Panc1 (cell line): ENCODE measurements at regions not wholly inside any gene's neighbourhood (a gene's known extent, or its start where the extent isn't known, plus 50 kb on each side); places are given as distances from the start of the nearest gene placed in this dataset.

Experiments
- ATAC-seq: fragments of 200-7000 bp; cut with Tn5 transposase; 2 replicates; pipeline ENCODE4 v1.9.1; 2020; ENCODE audit warnings: mild to moderate bottlenecking, moderate library complexity
- BruUV-seq: library from RNA; stranded (reverse); fragments of 400-500 nt; replicated peaks from 2 replicates; lab custom pipeline; 2021; lab: Mats Ljungman, UMichigan
- CTCF ChIA-PET: fragments of 300-600 bp; sonication (Branson Sonifier 250); formaldehyde crosslinking; loops from one replicate; lab custom pipeline; 2022; ENCODE audit warnings: antibody characterized with exemption; lab: Charles Lee
- POLR2A ChIA-PET: fragments of 300-600 bp; sonication (Branson Sonifier 250); formaldehyde crosslinking; loops from one replicate; lab custom pipeline; 2022; ENCODE audit warnings: antibody characterized with exemption; lab: Charles Lee
- DNase-seq: peaks from one replicate; pipeline ENCODE4 v3.0.0-alpha.2; 2010; ENCODE audit warnings: low read depth, low spot score
- H3K27ac ChIP-seq: 2 replicates; pipeline ENCODE4 v1.5.1; 2011; ENCODE audit warnings: mild to moderate bottlenecking, low read length, inconsistent platforms
- H3K27me3 ChIP-seq: fragments of 200-500 bp; sonication (Bioruptor generic); 2 replicates; pipeline ENCODE4 v1.6.0; 2014; ENCODE audit warnings: low read length, inconsistent platforms; ENCODE audit not compliant: control insufficient read depth, insufficient read depth
- H3K36me3 ChIP-seq: fragments of 200-500 bp; sonication (Bioruptor generic); 2 replicates; pipeline ENCODE4 v1.5.1; 2014; ENCODE audit warnings: inconsistent platforms, mild to moderate bottlenecking, low read length, moderate library complexity; ENCODE audit not compliant: control insufficient read depth, insufficient read depth
- H3K4me1 ChIP-seq: 2 replicates; pipeline ENCODE4 v1.5.1; 2011; ENCODE audit warnings: inconsistent platforms, mild to moderate bottlenecking, low read length, moderate library complexity; ENCODE audit not compliant: control insufficient read depth, insufficient read depth
- H3K4me3 ChIP-seq, 2 experiments: 2 replicates each; pipeline ENCODE4 v1.5.1; 2011 to 2012; ENCODE audit warnings: low read depth in 2 of 2, low read length in 2 of 2, mild to moderate bottlenecking in 2 of 2, inconsistent platforms in 1 of 2, moderate library complexity in 1 of 2
- H3K9me3 ChIP-seq: fragments of 200-500 bp; sonication (Bioruptor generic); 2 replicates; pipeline ENCODE4 v1.5.1; 2014; ENCODE audit warnings: low read depth, mild to moderate bottlenecking, inconsistent platforms, low read length, moderate library complexity; ENCODE audit not compliant: control insufficient read depth, insufficient read depth
- POLR2AphosphoS5 ChIP-seq: IDR thresholded peaks from 2 replicates; pipeline ENCODE4 v1.6.1; 2012; ENCODE audit warnings: mild to moderate bottlenecking, low read depth, low read length, moderate library complexity
- REST ChIP-seq, 2 experiments: IDR thresholded peaks; 2 replicates each; pipeline ENCODE4 v1.6.1; 2011 to 2012; ENCODE audit warnings: low read depth in 2 of 2, control low read depth in 1 of 2, low read length in 1 of 2, mild to moderate bottlenecking in 1 of 2, moderate library complexity in 1 of 2; ENCODE audit not compliant: insufficient read depth in 1 of 2
- SIN3A ChIP-seq: IDR thresholded peaks from 2 replicates; pipeline ENCODE4 v1.6.1; 2012; ENCODE audit warnings: low read depth, mild to moderate bottlenecking, low read length, moderate library complexity, borderline replicate concordance; ENCODE audit not compliant: insufficient read depth
- TCF7L2 ChIP-seq: IDR thresholded peaks from 2 replicates; pipeline ENCODE4 v1.6.1; 2011; ENCODE audit warnings: mild to moderate bottlenecking, low read depth, low read length, inconsistent platforms
- in situ Hi-C: cut with HindIII; loops from 2 replicates; pipeline ENCODE4 v1.10.0; 2016; ENCODE audit warnings: low sequenced_read_pairs, low pct_unique_long_range_greater_than_20kb
- intact Hi-C: fragments of 100-400 bp; cut with micrococcal nuclease; formaldehyde crosslinking; loops from one replicate; pipeline ENCODE4 v1.10.0; 2022; ENCODE audit not compliant: unreplicated experiment
- TF ChIP-seq, protein P1 (sequence below): fragments of 450-650 bp; IDR thresholded peaks from 2 replicates; pipeline ENCODE4 v1.5.1; 2017; ENCODE audit warnings: mild to moderate bottlenecking

GRCh38 chr5:9690751-9691150 is 60.6 kb upstream of the TAS2R1 start:
- in situ Hi-C loops (no loop called here), intact Hi-C loops (no loop called here)
- ATAC-seq (no peak), DNase-seq (no peak)
- Histone ChIP-seq H3K36me3 (no peaks in the 10 kb centered on the region), H3K9me3 (no peaks in the 10 kb centered on the region), H3K4me3 (no peak overlapping the region), H3K4me1 (no peaks in the 10 kb centered on the region), H3K27ac (no peak overlapping the region), H3K27me3 (no peaks in the 10 kb centered on the region)
- BruUV-seq: no TSS peak
- ChIA-PET CTCF (no interaction called here), POLR2A (no interaction called here)
- no peak for TF ChIP-seq SIN3A
- TF ChIP-seq TCF7L2: no peak
- no peak for TF ChIP-seq POLR2AphosphoS5
- TF ChIP-seq, protein P1, sequence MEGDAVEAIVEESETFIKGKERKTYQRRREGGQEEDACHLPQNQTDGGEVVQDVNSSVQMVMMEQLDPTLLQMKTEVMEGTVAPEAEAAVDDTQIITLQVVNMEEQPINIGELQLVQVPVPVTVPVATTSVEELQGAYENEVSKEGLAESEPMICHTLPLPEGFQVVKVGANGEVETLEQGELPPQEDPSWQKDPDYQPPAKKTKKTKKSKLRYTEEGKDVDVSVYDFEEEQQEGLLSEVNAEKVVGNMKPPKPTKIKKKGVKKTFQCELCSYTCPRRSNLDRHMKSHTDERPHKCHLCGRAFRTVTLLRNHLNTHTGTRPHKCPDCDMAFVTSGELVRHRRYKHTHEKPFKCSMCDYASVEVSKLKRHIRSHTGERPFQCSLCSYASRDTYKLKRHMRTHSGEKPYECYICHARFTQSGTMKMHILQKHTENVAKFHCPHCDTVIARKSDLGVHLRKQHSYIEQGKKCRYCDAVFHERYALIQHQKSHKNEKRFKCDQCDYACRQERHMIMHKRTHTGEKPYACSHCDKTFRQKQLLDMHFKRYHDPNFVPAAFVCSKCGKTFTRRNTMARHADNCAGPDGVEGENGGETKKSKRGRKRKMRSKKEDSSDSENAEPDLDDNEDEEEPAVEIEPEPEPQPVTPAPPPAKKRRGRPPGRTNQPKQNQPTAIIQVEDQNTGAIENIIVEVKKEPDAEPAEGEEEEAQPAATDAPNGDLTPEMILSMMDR: no peak
- TF ChIP-seq REST (IDR thresholded peaks at IDR 0.05; ENCODE audit: insufficient read depth in 1 of 2, low read depth in 2 of 2, low read length in 1 of 2): no peak

- Histone ChIP-seq H3K27me3 (no peaks in the 10 kb centered on the region), H3K4me3 (no peak overlapping the region), H3K4me1 (no peaks in the 10 kb centered on the region), H3K27ac (no peak overlapping the region), H3K9me3 (no peaks in the 10 kb centered on the region), H3K36me3 (no peaks in the 10 kb centered on the region)
- TF ChIP-seq SIN3A (no peak), POLR2AphosphoS5 (no peak), TCF7L2 (no peak), REST (IDR thresholded peaks at IDR 0.05; ENCODE audit: insufficient read depth in 1 of 2, low read depth in 2 of 2, low read length in 1 of 2) (no peak)
- TF ChIP-seq, protein P1: no peak
- POLR2A ChIA-PET: no interaction called here
- ATAC-seq (no peak), DNase-seq (no peak)
- CTCF ChIA-PET: no interaction called here
- in situ Hi-C loops: no loop called here
- BruUV-seq: no TSS peak
- intact Hi-C loops: no loop called here
Measured at GRCh38 chr5:9686216-9686615, 56.1 kb upstream of the TAS2R1 start.
